ENCODE measurements at regions not wholly inside any gene's neighbourhood (a gene's known extent, or its start where the extent isn't known, plus 50 kb on each side); places are given as distances from the start of the nearest gene placed in this dataset.

DNA sequence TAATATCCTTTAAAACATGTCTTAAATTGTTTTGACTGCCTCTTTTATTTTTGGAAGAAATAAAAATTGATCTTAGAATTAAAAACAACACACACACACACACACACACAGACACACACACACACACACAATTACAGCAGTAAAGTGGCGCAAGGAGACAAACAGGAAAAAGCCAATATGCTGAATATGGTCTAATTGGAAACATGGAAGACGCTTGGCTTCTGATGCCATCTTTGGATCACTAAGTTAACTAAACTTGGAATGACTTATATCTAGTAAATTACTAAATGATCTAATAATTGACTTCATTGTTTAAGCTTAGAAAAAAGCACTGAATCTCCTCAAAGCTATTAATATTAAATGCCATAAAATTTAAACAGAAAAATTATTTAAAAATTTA lies 1093.4 kb downstream of the ADGRL3 start:
- Histone ChIP-seq H3K4me1 (no peaks in the 10 kb centered on the region), H3K27ac (no peak overlapping the region), H3K27me3 (no peaks in the 10 kb centered on the region), H3K9me3 (no peaks in the 10 kb centered on the region), H3K36me3 (no peaks in the 10 kb centered on the region), H3K4me3 (no peak overlapping the region)
- no peak for DNase-seq
- 86 to 89% methylated on average over 1 to 2 of the region's 2 CpGs for whole genome bisulfite sequencing, 2 donors (ENCODE audit: low coverage in 1 of 2)
- in situ Hi-C loops (cut with MboI; ENCODE audit: low pct_ligation_motif_present in 1 of 4, low pct_unique_long_range_greater_than_20kb in 1 of 4, low sequenced_read_pairs in 3 of 4): no loop called here
- TF ChIP-seq POLR2AphosphoS5 (IDR thresholded peaks at IDR 0.05) (no peak), EP300 (IDR thresholded peaks at IDR 0.05; ENCODE audit: low read depth) (no peak), POLR2A (IDR thresholded peaks at IDR 0.05) (no peak)
- TF ChIP-seq, protein P1, sequence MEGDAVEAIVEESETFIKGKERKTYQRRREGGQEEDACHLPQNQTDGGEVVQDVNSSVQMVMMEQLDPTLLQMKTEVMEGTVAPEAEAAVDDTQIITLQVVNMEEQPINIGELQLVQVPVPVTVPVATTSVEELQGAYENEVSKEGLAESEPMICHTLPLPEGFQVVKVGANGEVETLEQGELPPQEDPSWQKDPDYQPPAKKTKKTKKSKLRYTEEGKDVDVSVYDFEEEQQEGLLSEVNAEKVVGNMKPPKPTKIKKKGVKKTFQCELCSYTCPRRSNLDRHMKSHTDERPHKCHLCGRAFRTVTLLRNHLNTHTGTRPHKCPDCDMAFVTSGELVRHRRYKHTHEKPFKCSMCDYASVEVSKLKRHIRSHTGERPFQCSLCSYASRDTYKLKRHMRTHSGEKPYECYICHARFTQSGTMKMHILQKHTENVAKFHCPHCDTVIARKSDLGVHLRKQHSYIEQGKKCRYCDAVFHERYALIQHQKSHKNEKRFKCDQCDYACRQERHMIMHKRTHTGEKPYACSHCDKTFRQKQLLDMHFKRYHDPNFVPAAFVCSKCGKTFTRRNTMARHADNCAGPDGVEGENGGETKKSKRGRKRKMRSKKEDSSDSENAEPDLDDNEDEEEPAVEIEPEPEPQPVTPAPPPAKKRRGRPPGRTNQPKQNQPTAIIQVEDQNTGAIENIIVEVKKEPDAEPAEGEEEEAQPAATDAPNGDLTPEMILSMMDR (IDR thresholded peaks at IDR 0.05): no peak
- intact Hi-C loops (cut with DNase I; ENCODE audit: low total_unique reads): no loop called here

DNA sequence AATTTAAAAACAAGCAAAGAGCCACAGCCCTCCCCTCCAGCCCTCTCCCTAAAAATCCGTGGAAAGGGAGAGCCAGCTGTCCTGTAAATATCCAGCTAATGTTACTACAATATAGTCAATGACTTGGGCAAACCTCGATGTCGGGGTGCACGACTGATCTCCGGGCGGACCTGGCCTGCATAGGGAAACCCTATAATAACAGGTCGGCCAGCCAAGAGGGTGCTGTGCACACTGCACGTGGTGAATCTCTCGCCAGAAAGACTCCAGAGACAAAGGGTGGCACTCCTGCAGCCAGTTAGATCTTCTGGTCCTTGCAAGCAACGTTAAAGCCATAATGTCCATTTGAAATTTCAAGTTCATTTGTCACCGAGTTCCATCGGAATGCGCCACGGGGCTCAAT lies 1092.8 kb downstream of the ADGRL3 start:
- intact Hi-C loops (cut with DNase I; ENCODE audit: low total_unique reads): no loop called here
- no peaks in the 10 kb centered on the region for H3K27me3 ChIP-seq
- DNase-seq: no peak
- TF ChIP-seq EP300 (IDR thresholded peaks at IDR 0.05; ENCODE audit: low read depth) (no peak), POLR2A (IDR thresholded peaks at IDR 0.05) (no peak), POLR2AphosphoS5 (IDR thresholded peaks at IDR 0.05) (no peak)
- TF ChIP-seq, protein P1 (IDR thresholded peaks at IDR 0.05): no peak
- H3K27ac ChIP-seq: no peak overlapping the region
- H3K4me3 ChIP-seq: no peak overlapping the region
- H3K4me1 ChIP-seq: no peaks in the 10 kb centered on the region
- H3K9me3 ChIP-seq: no peaks in the 10 kb centered on the region
- WGBS, 2 donors (ENCODE audit: low coverage in 1 of 2): 85% methylated on average over 14 of the region's 14 CpGs; no CpG with 5 or more reads in 1 of the 2 donors
- no peaks in the 10 kb centered on the region for H3K36me3 ChIP-seq
- in situ Hi-C loops (cut with MboI; ENCODE audit: low pct_ligation_motif_present in 1 of 4, low pct_unique_long_range_greater_than_20kb in 1 of 4, low sequenced_read_pairs in 3 of 4): no loop called here

DNA sequence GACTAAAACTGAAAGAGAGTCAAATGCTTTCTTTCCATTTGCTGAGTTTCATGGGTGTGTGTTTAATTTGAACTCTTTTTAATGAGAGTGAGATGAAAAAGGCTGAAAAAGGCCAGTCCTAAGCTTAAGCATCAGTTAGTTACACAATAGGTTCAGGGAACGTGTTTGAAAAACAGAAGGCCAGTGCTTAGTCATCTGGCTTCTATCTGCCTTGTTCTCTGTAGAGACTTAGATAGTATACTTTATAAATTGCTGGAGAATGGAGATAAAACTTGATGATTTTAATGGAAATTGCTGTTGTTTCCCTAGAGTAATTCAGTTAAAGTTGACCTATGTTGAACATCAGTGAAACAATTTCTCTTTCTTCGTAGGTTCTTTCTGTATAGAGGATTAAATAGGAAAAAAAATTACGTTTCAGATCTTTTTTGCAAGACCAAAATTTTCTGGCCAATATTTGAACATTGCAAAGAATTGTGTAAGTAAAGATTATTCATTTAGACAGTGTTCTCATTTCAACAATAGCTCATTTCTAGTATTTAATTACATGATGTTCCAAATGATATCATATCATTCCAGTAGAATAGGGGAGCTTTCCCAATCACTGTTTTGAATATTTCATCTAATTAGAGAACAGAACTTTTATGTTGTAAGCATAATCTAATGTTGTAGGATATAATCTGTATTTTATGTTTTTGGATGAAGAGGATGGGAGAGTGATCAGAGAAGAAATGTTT lies 1088.8 kb downstream of the ADGRL3 start:
- DNase-seq: no peak
- H3K4me1 ChIP-seq: no peaks in the 10 kb centered on the region
- no peaks in the 10 kb centered on the region for H3K27me3 ChIP-seq
- no peak overlapping the region for H3K27ac ChIP-seq
- no peaks in the 10 kb centered on the region for H3K36me3 ChIP-seq
- H3K9me3 ChIP-seq: no peaks in the 10 kb centered on the region
- H3K4me3 ChIP-seq: no peak overlapping the region
- intact Hi-C loops (cut with DNase I; ENCODE audit: low total_unique reads): no loop called here
- WGBS, 2 donors (ENCODE audit: low coverage in 1 of 2): 57 to 59% methylated on average over 3 of the region's 3 CpGs
- TF ChIP-seq, protein P1 (IDR thresholded peaks at IDR 0.05): no peak
- no peak for TF ChIP-seq POLR2A (IDR thresholded peaks at IDR 0.05)
- no peak for TF ChIP-seq EP300 (IDR thresholded peaks at IDR 0.05; ENCODE audit: low read depth)
- TF ChIP-seq POLR2AphosphoS5 (IDR thresholded peaks at IDR 0.05): no peak
- in situ Hi-C loops (cut with MboI; ENCODE audit: low pct_ligation_motif_present in 1 of 4, low pct_unique_long_range_greater_than_20kb in 1 of 4, low sequenced_read_pairs in 3 of 4): no loop called here

DNA sequence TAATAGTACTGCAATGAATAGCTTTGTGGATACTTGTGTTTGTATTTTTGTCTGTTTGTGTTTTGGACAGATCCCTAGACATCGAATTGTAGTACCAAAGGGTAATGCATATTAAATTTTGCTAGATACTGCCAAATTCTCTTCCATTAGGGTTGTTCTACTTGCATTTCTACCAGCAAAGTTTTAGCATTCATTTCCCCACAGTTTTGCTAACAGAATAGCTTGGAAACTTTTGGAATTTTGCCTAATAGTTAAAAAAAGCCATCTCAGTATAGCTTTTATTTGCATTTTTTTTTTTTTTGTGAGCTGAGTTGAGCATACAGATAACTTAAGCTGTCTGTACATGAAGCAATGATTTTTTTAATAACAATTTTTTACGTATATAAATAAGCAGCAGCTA lies 1084.9 kb downstream of the ADGRL3 start:
- intact Hi-C loops (cut with DNase I; ENCODE audit: low total_unique reads): no loop called here

More for the DNA sequence above, 1084.9 kb downstream of the ADGRL3 start:
- Histone ChIP-seq H3K27me3 (no peaks in the 10 kb centered on the region), H3K4me3 (no peak overlapping the region), H3K36me3 (no peaks in the 10 kb centered on the region), H3K9me3 (no peaks in the 10 kb centered on the region), H3K27ac (no peak overlapping the region), H3K4me1 (no peaks in the 10 kb centered on the region)
- 78 to 88% methylated on average over 2 of the region's 2 CpGs for WGBS, 2 donors (ENCODE audit: low coverage in 1 of 2)
- in situ Hi-C loops (cut with MboI; ENCODE audit: low pct_ligation_motif_present in 1 of 4, low pct_unique_long_range_greater_than_20kb in 1 of 4, low sequenced_read_pairs in 3 of 4): no loop called here
- TF ChIP-seq POLR2A (IDR thresholded peaks at IDR 0.05): no peak
- no peak for TF ChIP-seq EP300 (IDR thresholded peaks at IDR 0.05; ENCODE audit: low read depth)
- TF ChIP-seq, protein P1 (IDR thresholded peaks at IDR 0.05): no peak
- TF ChIP-seq POLR2AphosphoS5 (IDR thresholded peaks at IDR 0.05): no peak
- DNase-seq: no peak
